ENCODE measurements at regions not wholly inside any gene's neighbourhood (a gene's known extent, or its start where the extent isn't known, plus 50 kb on each side); places are given as distances from the start of the nearest gene placed in this dataset.

- Histone ChIP-seq H3K27me3 (ENCODE audit: insufficient read depth, low read length) (no peaks in the 10 kb centered on the region; the same call in 1 of the 2 replicates), H3K36me3 (ENCODE audit: insufficient read depth, low read length) (no peaks in the 10 kb centered on the region), H3F3A (ENCODE audit: insufficient read depth, low read length) (no peaks in the 10 kb centered on the region), H3K4me2 (ENCODE audit: low read length) (no peak overlapping the region), H3K9ac (ENCODE audit: low read length) (no peak overlapping the region), H3K9me3 (ENCODE audit: low read length) (no peaks in the 10 kb centered on the region), H3K4me3 (ENCODE audit: low read depth, low read length, poor library complexity, severe bottlenecking) (no peak overlapping the region), H3K27ac (ENCODE audit: low read depth, low read length, poor library complexity, severe bottlenecking) (no peak overlapping the region), H3K79me2 (ENCODE audit: insufficient read depth, low read length) (no peaks in the 10 kb centered on the region), H4K20me1 (ENCODE audit: insufficient read depth, low read length) (no peaks in the 10 kb centered on the region), H3K4me1 (ENCODE audit: insufficient read depth, low read length, severe bottlenecking) (no peaks in the 10 kb centered on the region), H3K9me2 (ENCODE audit: low read depth, low read length) (no peaks in the 10 kb centered on the region), H2AFZ (ENCODE audit: low read length) (no peak overlapping the region)
- TF ChIP-seq EZH2 (IDR thresholded peaks at IDR 0.05; ENCODE audit: borderline replicate concordance, low read length) (no peak), CTCF (IDR thresholded peaks at IDR 0.05; ENCODE audit: low read length) (no peak)
Measured at GRCh38 chr1:24257373-24257772, 61.8 kb upstream of the GRHL3 start.

- H3K4me1 ChIP-seq (ENCODE audit: insufficient read depth, low read length, severe bottlenecking), result no peaks in the 10 kb centered on the region
- H3K27ac ChIP-seq (ENCODE audit: low read depth, low read length, poor library complexity, severe bottlenecking), result no peak overlapping the region
- no peak overlapping the region for H3K9ac ChIP-seq (ENCODE audit: low read length)
- H3F3A ChIP-seq (ENCODE audit: insufficient read depth, low read length), result no peaks in the 10 kb centered on the region
- H3K36me3 ChIP-seq (ENCODE audit: insufficient read depth, low read length), result no peaks in the 10 kb centered on the region; the same call in 1 of the 2 replicates
- no peak for TF ChIP-seq CTCF (IDR thresholded peaks at IDR 0.05; ENCODE audit: low read length)
- TF ChIP-seq EZH2 (IDR thresholded peaks at IDR 0.05; ENCODE audit: borderline replicate concordance, low read length), result no peak
- H4K20me1 ChIP-seq (ENCODE audit: insufficient read depth, low read length), result no peaks in the 10 kb centered on the region
- no peaks in the 10 kb centered on the region for H3K9me2 ChIP-seq (ENCODE audit: low read depth, low read length)
- H3K4me3 ChIP-seq (ENCODE audit: low read depth, low read length, poor library complexity, severe bottlenecking), result no peak overlapping the region
- H3K9me3 ChIP-seq (ENCODE audit: low read length), result no peaks in the 10 kb centered on the region
- H2AFZ ChIP-seq (ENCODE audit: low read length), result no peak overlapping the region
- H3K79me2 ChIP-seq (ENCODE audit: insufficient read depth, low read length), result no peaks in the 10 kb centered on the region
- H3K27me3 ChIP-seq (ENCODE audit: insufficient read depth, low read length), result no peaks in the 10 kb centered on the region; the same call in 1 of the 2 replicates
- H3K4me2 ChIP-seq (ENCODE audit: low read length), result no peak overlapping the region
Measured at GRCh38 chr1:24256687-24257086, 62.5 kb upstream of the GRHL3 start.

- Histone ChIP-seq H3K27me3 (ENCODE audit: insufficient read depth, low read length) (no peaks in the 10 kb centered on the region; the same call in 1 of the 2 replicates), H3K9me3 (ENCODE audit: low read length) (no peaks in the 10 kb centered on the region), H3F3A (ENCODE audit: insufficient read depth, low read length) (no peaks in the 10 kb centered on the region), H3K36me3 (ENCODE audit: insufficient read depth, low read length) (no peaks in the 10 kb centered on the region; the same call in 1 of the 2 replicates), H2AFZ (ENCODE audit: low read length) (no peak overlapping the region), H3K4me1 (ENCODE audit: insufficient read depth, low read length, severe bottlenecking) (no peaks in the 10 kb centered on the region), H3K27ac (ENCODE audit: low read depth, low read length, poor library complexity, severe bottlenecking) (no peak overlapping the region), H3K9ac (ENCODE audit: low read length) (no peak overlapping the region), H3K9me2 (ENCODE audit: low read depth, low read length) (no peaks in the 10 kb centered on the region), H4K20me1 (ENCODE audit: insufficient read depth, low read length) (no peaks in the 10 kb centered on the region), H3K4me2 (ENCODE audit: low read length) (no peak overlapping the region), H3K79me2 (ENCODE audit: insufficient read depth, low read length) (no peaks in the 10 kb centered on the region), H3K4me3 (ENCODE audit: low read depth, low read length, poor library complexity, severe bottlenecking) (no peak overlapping the region)
- no peak for TF ChIP-seq CTCF (IDR thresholded peaks at IDR 0.05; ENCODE audit: low read length)
- TF ChIP-seq EZH2 (IDR thresholded peaks at IDR 0.05; ENCODE audit: borderline replicate concordance, low read length), result no peak
Measured at GRCh38 chr1:24255226-24255625, 63.9 kb upstream of the GRHL3 start.

Measured in OCI-LY1 (cell line).